ENCODE measurements at regions not wholly inside any gene's neighbourhood (a gene's known extent, or its start where the extent isn't known, plus 50 kb on each side); places are given as distances from the start of the nearest gene placed in this dataset.

- Mint-ChIP-seq H3K27me3 (ENCODE audit: low read depth in 3 of 3) (no peaks in the 10 kb centered on the region), H3K36me3 (no peaks in the 10 kb centered on the region), H3K27ac (no peak overlapping the region), H3K4me3 (no peak overlapping the region), H3K4me1 (no peaks in the 10 kb centered on the region), H3K9me3 (peaks cover 0 to 3% (median 0%) of the 10 kb centered on the region in 7 donors)
- no peak overlapping the region for H3K4me2 ChIP-seq (replicated peaks; ENCODE audit: extremely low read depth, low read length, poor library complexity, severe bottlenecking)
- no peak overlapping the region for H3K4me3 ChIP-seq (replicated peaks in 1 of 3; ENCODE audit: low read depth in 2 of 3, low read length in 3 of 3)
- no peak overlapping the region for H2AFZ ChIP-seq (ENCODE audit: insufficient read depth, low read depth, low read length, poor library complexity, severe bottlenecking)
- no peak overlapping the region for H3K9ac ChIP-seq (ENCODE audit: insufficient read depth, low read length, poor library complexity, severe bottlenecking)
- intact Hi-C loops (cut with micrococcal nuclease), result no loop called here
- 100% methylated on average over 1 of the region's 2 CpGs for WGBS (ENCODE audit: insufficient coverage)
- H3K4me1 ChIP-seq (ENCODE audit: control insufficient read depth in 1 of 2, insufficient read depth in 2 of 2, low read length in 2 of 2), result no peaks in the 10 kb centered on the region
- no peaks in the 10 kb centered on the region for H3K9me3 ChIP-seq (replicated peaks in 1 of 2; ENCODE audit: control insufficient read depth in 1 of 2, insufficient read depth in 1 of 2, low read length in 2 of 2)
- no peaks in the 10 kb centered on the region for H3K79me2 ChIP-seq (ENCODE audit: insufficient read depth, low read length)
- no peaks in the 10 kb centered on the region for H3K36me3 ChIP-seq (replicated peaks in 1 of 2; ENCODE audit: control insufficient read depth in 1 of 2, insufficient read depth in 2 of 2, low read length in 2 of 2)
- H3K27ac ChIP-seq (ENCODE audit: low read depth in 1 of 2, low read length in 2 of 2), result no peak overlapping the region
- DNase-seq, result no peak
- H4K20me1 ChIP-seq (ENCODE audit: insufficient read depth, low read length), result no peaks in the 10 kb centered on the region
- H3K27me3 ChIP-seq (ENCODE audit: control insufficient read depth in 2 of 2, insufficient read depth in 2 of 2, low read length in 2 of 2), result no peaks in the 10 kb centered on the region
- no peak for TF ChIP-seq CTCF (IDR thresholded peaks at IDR 0.05)
Measured at GRCh38 chr12:46671102-46671501, 154.7 kb downstream of the SLC38A4 start.

- Histone ChIP-seq H2AFZ (ENCODE audit: insufficient read depth, low read depth, low read length, poor library complexity, severe bottlenecking) (no peak overlapping the region), H3K4me2 (replicated peaks; ENCODE audit: extremely low read depth, low read length, poor library complexity, severe bottlenecking) (no peak overlapping the region), H3K27me3 (ENCODE audit: control insufficient read depth in 2 of 2, insufficient read depth in 2 of 2, low read length in 2 of 2) (no peaks in the 10 kb centered on the region), H3K9me3 (replicated peaks in 1 of 2; ENCODE audit: control insufficient read depth in 1 of 2, insufficient read depth in 1 of 2, low read length in 2 of 2) (no peaks in the 10 kb centered on the region), H3K79me2 (ENCODE audit: insufficient read depth, low read length) (no peaks in the 10 kb centered on the region), H3K4me3 (replicated peaks in 1 of 3; ENCODE audit: low read depth in 2 of 3, low read length in 3 of 3) (no peak overlapping the region), H4K20me1 (ENCODE audit: insufficient read depth, low read length) (no peaks in the 10 kb centered on the region), H3K27ac (ENCODE audit: low read depth in 1 of 2, low read length in 2 of 2) (no peak overlapping the region), H3K9ac (ENCODE audit: insufficient read depth, low read length, poor library complexity, severe bottlenecking) (no peak overlapping the region), H3K4me1 (ENCODE audit: control insufficient read depth in 1 of 2, insufficient read depth in 2 of 2, low read length in 2 of 2) (no peaks in the 10 kb centered on the region), H3K36me3 (replicated peaks in 1 of 2; ENCODE audit: control insufficient read depth in 1 of 2, insufficient read depth in 2 of 2, low read length in 2 of 2) (no peaks in the 10 kb centered on the region)
- Mint-ChIP-seq H3K4me1 (peaks cover under 1% of the 10 kb centered on the region), H3K9me3 (peaks cover 0 to 3% (median 0%) of the 10 kb centered on the region in 7 donors), H3K27ac (no peak overlapping the region), H3K4me3 (no peak overlapping the region), H3K36me3 (no peaks in the 10 kb centered on the region), H3K27me3 (ENCODE audit: low read depth in 3 of 3) (no peaks in the 10 kb centered on the region)
- WGBS (ENCODE audit: insufficient coverage), result no CpG with 5 or more reads among the region's 1 CpG
- no peak for DNase-seq
- intact Hi-C loops (cut with micrococcal nuclease), result no loop called here
- no peak for TF ChIP-seq CTCF (IDR thresholded peaks at IDR 0.05)
Measured at GRCh38 chr12:46670636-46671035, 155.2 kb downstream of the SLC38A4 start.

Measured in CD14-positive monocyte (primary cell).